AG09309 (cell line): ENCODE measurements at regions not wholly inside any gene's neighbourhood (a gene's known extent, or its start where the extent isn't known, plus 50 kb on each side); places are given as distances from the start of the nearest gene placed in this dataset.

Source experiments
- DNase-seq: peaks from one replicate; pipeline ENCODE4 v3.0.0-alpha.2; 2010; ENCODE audit warnings: low read depth
- H3K4me3 ChIP-seq: 2 replicates; pipeline ENCODE4 v1.5.1; 2011; ENCODE audit warnings: mild to moderate bottlenecking, low read depth, low read length, moderate library complexity; ENCODE audit not compliant: control insufficient read depth
- TF ChIP-seq, protein P1 (sequence below): IDR thresholded peaks from 2 replicates; pipeline ENCODE4 v1.5.1; 2011; ENCODE audit warnings: mild to moderate bottlenecking, low read depth, low read length, inconsistent platforms; ENCODE audit not compliant: insufficient read depth, control insufficient read depth; ENCODE audit errors: missing control alignments

DNA sequence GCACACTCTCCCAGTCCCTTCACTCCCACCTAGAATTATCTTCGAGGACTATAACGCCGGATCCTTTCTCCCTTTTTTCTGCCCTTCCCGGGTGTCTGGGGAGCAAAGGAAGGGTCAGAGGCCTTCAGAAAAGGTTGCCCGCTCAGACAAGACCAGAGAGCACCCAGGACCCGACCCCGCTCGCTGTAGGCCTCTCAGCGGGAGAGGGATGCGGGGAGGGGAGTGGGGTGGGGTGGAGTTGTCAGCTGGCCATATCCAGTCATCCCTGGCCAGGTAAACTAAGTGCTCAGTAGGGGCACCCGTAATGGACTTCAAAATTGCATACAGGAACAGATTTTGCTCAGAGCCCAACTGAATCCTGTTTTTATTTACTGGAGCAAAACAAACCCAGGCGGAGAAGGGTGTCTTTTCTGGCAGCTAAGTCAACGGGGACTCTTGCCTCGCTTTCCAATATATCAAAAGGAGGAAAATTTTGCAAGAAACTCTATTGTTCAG, 65.0 kb downstream of the NOL4 start:
- no peak for DNase-seq
- TF ChIP-seq, protein P1, sequence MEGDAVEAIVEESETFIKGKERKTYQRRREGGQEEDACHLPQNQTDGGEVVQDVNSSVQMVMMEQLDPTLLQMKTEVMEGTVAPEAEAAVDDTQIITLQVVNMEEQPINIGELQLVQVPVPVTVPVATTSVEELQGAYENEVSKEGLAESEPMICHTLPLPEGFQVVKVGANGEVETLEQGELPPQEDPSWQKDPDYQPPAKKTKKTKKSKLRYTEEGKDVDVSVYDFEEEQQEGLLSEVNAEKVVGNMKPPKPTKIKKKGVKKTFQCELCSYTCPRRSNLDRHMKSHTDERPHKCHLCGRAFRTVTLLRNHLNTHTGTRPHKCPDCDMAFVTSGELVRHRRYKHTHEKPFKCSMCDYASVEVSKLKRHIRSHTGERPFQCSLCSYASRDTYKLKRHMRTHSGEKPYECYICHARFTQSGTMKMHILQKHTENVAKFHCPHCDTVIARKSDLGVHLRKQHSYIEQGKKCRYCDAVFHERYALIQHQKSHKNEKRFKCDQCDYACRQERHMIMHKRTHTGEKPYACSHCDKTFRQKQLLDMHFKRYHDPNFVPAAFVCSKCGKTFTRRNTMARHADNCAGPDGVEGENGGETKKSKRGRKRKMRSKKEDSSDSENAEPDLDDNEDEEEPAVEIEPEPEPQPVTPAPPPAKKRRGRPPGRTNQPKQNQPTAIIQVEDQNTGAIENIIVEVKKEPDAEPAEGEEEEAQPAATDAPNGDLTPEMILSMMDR, result no peak
- no peak overlapping the region for H3K4me3 ChIP-seq

DNA sequence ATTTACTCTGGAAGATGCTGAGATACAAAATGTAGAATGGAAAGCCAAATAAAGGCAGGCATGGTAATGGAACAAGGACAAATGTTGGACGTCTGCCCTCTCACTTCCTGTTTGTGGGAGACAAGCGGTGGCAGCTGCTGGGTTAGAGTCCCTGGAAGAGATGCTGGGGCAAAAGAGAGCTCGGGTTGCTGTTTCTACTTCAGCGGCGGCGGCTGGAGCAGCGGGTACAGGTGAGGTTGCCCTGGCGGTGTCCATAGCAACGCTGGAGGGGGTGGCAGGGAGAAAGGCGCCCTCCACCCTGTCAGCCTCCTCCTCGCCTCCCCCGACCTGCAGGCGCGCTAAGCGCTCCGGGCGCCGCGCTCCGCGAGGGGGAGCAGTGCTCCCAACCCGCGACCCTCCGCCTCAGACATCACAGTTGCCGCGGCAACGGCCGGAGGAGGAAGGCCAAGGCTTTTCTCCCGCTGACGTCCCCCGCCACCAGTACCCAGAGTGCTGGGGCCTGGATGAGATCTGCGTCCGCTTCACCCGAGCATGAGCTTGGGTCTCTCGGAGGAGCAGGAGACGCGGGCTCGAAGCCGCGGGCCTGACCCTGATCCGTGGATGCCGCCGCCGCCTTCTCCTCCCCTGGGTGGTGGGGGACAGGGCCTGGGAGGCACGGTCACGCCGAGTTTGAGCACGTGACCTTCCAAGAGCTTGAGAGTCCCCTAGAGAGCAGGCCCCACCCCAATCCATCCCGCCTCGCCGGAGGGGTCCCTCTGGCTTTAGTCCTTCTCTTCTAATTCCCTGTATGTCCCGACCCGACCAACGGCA, 65.6 kb downstream of the NOL4 start:
- no peak overlapping the region for H3K4me3 ChIP-seq
- DNase-seq, result no peak
- TF ChIP-seq, protein P1, result no peak

DNA sequence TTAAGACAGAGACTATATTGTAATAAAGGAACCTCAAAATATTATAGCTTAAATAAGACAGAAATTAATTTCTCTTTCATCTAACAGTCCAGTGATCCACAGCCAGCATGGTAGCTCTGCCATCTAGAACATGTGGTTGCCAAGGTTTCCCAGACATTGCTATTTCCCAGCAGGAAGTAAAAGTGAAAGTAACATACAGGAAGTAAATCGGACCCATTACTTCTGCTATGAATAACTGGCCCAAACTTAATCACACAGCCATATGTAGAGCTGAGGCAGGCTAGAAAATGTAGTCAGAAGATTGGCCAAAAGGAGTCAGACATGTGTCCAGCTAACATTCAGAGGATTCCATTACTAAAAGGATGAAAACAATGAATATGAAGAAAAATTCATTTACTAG, 71.0 kb downstream of the NOL4 start:
- DNase-seq, result no peak

DNA sequence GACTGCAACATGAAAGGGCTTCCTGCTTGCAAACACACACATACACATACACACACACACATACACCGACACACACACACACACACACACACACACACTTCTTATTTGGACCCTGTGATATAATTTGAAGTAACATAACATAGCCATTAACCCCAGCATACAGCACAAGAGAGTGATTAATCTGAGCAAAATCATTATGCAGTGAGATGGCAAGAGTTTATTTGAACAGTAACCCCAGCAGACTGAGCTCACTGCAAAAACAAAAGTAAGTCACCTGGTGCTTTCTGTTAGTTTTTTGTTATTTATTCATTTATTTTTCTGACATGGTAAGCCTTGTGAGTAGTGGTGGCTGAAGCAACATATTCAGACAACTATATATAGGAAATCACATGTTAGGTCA, 93.7 kb downstream of the NOL4 start:
- TF ChIP-seq, protein P1, result no peak
- DNase-seq, result no peak
- H3K4me3 ChIP-seq, result no peak overlapping the region

More for the DNA sequence above, 71.0 kb downstream of the NOL4 start:
- TF ChIP-seq, protein P1, result no peak
- no peak overlapping the region for H3K4me3 ChIP-seq

DNA sequence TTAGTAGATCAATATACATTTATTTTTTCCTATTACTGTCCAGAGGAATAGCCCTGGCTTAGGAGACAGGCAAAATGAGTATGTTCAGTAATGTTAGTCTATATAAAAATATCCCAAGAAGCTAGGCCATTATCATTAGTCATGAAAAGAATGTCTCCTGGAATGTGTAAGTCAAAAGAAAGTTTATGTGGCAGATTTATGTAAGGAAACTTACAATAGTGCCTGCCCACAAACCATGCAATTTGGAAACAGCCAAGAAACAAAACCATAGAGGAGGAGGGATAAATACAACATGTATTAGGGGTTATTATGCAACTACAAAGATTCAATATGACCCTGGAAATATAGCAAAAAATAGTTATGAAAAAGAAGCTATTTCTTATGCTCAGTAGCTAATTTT, 96.3 kb downstream of the NOL4 start:
- no peak for DNase-seq

DNA sequence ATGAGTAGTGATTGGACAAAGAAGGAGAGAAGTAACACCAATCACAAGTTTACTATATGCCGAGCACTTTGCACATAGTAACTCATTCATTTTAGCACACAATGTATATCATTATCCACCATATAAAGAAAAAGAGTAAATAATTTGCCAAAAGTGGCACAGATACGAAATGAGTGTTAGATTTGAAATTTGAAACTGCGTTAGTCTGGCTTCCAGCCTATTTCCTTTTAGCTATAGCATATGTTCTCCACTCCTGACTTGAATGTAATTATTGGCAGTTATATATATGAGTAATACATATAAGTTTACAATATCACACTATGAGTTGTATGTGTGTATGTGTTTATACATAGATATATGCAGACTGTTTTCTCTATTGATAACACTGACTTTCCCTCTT, 98.6 kb downstream of the NOL4 start:
- no peak for DNase-seq
- H3K4me3 ChIP-seq, result no peak overlapping the region
- TF ChIP-seq, protein P1, result no peak

More for the DNA sequence above, 96.3 kb downstream of the NOL4 start:
- TF ChIP-seq, protein P1, result no peak
- no peak overlapping the region for H3K4me3 ChIP-seq
